Amygdala (tissue), 56 donors: ENCODE measurements at regions not wholly inside any gene's neighbourhood (a gene's known extent, or its start where the extent isn't known, plus 50 kb on each side); places are given as distances from the start of the nearest gene placed in this dataset.
"Not testable (repeated sequence)": the region's sequence is repeated elsewhere in the genome, so short reads cannot be mapped to it uniquely, and the experiment has no call there.

ENCODE experiments used
- DNase-seq, 56 donors: peaks; one replicate each; lab custom pipeline; 2025; lab: John Stamatoyannopoulos, UW

DNA sequence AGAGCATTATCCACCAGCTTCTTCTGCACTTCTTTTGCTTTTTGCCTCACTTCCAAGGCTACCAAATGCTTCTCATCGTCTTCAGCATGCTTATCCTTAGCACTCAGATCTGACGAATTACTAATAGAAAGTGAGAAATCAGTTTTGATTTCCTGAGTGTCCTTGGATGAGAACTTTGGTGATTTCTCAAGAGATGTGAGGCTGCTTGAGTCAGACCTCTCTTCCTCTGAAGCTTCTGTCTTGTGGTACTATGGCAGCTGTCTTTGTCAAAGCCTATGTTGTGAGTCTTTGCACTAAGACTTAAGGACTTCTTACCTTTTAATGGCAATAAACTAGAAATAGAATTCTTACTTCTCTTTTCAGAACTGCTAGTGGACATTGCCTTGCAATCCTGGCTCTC, 169.9 kb downstream of the CPE start:
- no peak for DNase-seq

DNA sequence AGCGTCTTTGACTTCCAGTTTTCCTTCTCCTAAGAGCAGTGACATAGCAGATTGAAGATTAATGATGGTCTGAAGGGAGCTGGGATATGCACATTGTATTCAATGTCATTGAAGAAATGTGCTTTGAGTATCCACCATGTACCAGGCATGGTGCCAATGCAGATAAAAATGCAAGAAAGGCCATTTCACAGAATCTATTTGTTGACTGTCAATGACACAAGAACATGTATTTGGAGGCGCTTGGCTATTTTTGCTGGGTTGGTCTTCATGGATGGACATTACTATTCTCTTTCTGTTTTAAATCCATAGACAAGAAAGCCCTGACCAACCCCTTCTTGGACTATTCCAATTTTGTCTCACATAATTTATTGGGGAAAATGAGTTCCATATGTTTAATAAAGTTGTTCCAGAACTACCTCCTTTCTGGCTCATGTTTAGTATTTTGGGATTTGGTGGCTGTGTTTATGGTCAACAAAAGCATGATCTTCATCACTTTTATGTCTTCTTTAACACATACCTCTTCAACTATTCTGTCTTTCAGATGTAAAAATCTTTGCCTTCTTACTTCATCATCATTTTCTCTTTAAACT, 174.5 kb downstream of the CPE start:
- DNase-seq: no peak

DNA sequence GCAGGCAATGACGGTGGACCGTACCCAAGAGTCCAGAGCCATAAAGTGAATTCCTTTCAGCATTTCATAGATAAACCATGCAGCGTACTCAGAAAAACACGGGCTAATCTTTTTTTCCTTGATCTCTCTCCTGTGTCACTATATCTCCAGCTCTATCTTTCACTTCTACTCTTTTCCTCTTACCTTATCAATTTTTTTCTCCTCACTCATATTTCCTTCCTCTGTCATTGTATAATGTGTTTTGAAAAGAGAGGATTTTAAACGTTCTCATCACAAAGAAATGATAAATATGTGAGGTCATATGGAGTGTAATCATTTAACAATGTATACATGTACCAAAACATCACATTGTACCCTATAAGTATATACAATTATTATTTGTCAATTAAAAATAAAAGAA, 176.5 kb downstream of the CPE start:
- DNase-seq: no peak

DNA sequence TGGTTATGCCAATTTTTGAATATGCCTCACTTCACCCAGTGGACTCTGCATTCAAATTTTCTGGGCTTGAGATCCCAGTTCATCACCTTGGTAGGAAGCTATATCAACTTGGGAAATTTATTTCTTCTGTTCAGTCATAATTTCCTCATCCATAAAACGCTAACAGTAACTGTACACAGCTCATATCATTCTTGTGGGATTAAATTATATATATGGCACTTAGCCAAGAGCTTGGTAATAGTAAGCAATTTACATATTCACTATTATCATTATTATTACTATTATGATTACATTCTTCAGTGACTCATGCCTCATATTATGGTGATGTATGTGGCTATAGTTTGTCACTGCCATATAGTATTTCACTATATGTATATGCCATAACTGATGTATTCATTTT, 177.6 kb downstream of the CPE start:
- no peak for DNase-seq

DNA sequence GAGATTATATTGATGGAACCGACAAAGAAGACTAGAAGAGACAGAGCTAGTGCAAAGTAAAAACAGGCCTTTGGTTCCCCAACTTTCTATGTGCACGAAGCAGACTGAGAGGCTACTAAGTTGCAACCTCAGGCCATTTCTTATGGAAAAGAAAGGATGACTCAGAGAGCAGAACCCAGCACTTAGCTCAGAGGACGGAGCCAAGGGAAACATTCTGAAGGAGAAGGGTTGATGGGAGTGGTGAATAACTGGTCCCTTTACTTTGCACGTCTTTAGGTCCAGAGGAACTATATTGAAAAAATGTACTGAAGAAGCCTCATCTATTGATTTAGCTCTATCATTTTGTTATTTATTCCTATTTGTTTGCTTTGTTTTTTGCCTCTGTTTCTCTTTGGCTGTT, 182.1 kb downstream of the CPE start:
- no peak for DNase-seq

DNA sequence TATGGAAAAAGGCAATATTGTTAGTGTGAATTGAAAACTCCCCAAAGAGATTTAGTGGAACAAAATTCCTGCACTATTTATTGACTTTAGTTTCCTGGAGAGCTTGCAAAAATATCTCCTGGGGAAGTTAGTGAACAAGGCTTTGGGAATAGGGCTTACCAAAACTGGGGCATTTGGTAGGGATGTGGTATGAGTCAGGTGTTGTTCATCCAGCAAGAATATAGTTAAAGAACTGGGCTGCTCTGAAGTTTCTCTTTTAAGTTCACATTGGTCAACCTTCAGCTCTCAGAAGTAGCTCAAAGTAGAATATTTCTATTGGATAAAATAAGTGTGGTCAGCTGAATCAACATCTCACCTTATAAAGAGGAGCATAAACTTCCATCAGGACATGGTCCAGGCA, 185.0 kb downstream of the CPE start:
- no peak for DNase-seq

DNA sequence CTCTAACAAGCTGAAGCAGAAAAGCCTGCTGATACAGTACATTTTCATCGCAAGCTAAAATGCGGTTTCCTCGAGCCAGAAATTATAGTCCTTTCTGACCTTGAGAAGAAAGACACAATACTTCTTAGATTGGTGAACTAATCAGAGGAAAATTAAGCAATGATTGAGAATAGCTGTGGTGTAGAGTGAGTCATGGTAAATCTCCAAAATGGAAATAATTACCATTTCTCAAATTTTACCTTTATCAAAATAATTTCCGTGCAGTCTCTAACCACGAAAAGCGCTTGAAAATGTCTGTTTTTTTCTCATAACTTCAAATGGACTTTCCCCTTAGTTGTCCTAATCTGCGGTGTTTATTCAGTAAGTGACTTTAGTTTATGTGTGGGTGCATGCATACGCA, 190.2 kb downstream of the CPE start:
- DNase-seq: no peak

DNA sequence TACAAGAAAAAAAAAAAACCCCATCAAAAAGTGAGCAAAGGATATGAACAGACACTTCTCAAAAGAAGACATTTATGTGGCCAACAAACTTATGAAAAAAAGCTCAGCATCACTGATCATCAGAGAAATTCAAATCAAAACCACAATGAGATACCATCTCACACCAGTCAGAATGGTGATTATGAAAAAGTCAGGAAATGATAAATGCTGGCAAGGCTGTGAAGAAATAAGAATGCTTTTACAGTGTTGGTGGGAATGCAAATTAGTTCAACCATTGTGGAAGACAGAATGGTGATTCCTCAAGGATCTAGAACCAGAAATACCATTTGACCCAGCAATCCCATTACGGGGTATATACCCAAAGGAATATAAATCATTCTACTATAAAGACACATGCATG, 192.7 kb downstream of the CPE start:
- not testable (repeated sequence) for DNase-seq

DNA sequence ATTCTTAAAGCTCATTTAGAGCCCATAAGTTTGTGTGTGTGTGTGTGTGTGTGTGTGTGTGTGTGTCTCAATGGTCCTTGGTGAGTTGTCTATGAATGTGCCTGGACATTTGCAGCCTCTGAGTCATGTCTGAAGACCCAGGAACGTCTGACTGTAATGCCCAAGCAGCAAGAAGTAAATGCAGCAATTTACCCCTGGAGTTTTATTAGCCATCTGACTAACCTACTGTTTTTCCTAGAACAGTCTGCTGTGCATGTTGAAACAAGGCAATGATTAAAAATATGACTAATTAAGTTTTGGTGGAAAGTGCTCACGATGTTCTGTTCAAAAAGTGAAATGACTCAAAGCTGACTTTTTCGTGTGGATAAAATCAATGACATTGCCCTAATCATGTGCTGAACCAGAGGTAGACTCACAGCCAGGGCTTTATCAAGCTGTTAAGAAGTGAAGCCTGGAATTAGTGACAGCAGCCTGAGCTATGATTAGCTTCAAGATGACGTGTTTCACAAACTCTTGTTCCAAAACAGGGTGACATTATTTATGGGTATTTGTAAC, 201.6 kb downstream of the CPE start:
- DNase-seq: peak in 1 of 56 donors; percentile 5

DNA sequence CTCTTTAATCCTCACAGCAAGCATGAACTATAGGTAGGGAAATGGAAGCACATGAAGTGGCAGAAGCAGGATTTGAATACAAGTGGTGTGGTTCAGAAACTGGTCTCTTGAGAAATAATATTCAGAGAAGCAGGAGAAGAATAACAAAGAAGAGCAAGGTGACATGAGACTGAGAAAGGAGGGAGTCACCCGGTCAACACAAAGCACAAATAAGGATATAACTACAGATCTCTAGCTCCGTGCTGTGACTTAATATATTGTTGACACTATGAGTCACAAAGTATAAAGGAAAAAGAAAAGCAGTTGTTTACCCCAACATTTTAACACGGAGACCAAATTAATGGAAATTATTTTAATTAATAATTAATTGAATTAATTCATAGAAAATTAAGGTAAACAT, 204.5 kb downstream of the CPE start:
- no peak for DNase-seq

DNA sequence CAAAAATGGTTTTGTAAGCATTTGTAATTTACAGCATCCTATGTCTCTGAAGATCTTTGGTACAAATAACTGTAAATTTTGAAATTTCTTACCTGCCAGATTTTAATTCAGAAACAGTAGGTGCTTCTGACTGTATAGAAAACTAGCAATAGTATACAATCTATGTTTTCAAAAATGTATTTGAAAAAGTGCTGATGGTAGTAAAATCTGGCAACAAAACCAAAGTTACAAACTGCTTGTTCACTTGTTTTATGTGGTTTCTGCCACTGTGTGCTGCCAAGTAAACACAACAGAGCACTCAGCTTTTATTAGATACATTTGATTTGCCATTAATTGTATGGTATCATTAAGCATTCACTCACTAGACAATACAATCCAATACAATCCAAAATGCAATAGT, 206.1 kb downstream of the CPE start:
- no peak for DNase-seq

DNA sequence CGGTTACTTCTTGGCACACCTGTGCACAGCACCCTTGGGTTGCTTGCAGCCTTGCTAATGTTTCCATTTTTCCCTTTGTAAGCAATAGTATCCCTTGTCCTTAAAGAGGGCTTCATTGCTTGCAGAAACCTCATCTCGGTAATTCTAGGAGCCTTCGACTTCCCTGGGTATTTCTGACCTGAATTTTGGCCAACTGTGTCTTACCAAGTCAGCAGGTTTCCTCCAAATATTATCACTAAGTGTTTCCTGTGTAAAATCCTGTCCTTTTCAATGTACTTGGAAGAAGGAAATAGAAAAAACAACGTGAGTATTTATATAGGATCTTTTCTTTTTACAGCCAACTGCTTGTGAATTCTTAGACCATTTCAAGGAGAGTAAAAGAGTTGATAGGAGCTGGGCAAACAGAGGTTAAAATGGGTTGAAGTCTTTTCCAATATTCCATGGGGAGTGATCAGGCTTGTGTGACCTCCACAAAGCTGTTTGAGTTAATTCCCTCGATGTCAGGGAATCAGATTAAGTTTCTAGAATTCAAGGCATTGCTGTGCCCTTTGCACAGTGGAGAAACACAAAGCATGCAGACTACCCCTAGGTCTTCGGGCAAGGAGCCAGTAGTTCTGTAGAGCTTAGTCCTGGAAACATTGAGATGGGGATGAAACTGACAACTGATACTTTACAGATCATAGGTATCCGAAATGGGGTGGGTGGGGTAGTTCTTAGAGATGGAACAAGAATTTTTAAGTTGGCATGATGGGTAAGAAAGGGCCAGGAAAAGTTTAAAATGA, 209.9 kb downstream of the CPE start:
- no peak for DNase-seq

DNA sequence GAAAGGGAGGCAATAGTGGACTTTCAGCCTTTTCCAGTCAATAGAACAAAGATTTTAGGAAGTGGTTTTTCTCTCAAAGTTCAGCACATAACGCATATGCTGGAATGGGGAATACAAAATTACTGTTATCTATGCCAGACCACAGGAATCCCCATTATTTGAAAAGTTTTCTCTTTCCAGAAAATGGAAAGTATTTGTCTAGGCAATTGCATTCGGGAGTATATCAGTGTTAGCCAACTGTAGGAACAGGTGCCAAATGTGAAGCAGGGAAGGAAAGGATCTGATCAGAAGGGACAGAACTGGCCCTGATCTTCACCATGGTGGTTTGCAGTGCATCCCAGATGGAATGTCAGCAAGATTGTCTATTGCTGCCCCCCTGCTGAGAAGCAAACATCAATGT, 213.6 kb downstream of the CPE start:
- no peak for DNase-seq

DNA sequence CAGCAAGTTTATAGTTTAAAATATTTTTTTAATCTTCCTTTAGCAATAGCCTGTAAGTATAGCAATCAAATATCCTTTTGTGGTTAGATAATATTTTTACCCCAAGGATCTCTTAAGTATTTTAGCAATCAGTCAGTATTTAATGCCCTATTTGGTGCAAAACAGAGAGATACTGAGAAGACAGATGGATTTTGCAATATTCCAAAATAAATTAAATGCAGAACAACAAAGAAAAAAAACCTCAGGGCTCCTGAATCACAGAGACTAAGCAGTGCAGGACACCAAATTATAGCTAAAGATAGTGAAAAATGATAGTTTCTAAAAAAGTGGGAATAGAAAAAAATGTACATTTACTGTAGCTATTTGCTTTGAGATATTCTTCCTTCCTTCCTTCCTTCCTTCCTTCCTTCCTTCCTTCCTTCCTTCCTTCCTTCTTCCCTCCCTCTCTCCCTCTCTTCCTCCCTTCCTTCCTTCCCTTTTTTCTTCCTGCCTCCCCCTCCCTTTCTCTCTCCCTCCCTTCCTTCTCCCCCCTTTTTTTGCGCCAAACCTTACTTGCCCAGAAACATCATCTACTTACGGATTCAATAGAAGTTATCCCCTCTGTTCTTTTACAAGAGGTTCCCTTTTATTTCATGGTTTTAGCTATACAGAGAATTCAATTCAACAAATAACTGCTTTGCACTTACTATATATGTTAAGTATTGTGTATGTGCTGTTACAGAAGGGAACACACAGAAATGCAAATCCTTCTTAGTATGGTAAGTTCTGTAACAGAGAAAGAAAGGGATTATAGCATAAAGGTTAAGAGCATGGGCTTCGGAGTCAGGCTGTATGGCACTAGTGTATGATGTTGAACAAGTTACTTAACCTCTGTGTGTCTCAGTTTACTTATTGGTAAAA, 219.0 kb downstream of the CPE start:
- no peak for DNase-seq

DNA sequence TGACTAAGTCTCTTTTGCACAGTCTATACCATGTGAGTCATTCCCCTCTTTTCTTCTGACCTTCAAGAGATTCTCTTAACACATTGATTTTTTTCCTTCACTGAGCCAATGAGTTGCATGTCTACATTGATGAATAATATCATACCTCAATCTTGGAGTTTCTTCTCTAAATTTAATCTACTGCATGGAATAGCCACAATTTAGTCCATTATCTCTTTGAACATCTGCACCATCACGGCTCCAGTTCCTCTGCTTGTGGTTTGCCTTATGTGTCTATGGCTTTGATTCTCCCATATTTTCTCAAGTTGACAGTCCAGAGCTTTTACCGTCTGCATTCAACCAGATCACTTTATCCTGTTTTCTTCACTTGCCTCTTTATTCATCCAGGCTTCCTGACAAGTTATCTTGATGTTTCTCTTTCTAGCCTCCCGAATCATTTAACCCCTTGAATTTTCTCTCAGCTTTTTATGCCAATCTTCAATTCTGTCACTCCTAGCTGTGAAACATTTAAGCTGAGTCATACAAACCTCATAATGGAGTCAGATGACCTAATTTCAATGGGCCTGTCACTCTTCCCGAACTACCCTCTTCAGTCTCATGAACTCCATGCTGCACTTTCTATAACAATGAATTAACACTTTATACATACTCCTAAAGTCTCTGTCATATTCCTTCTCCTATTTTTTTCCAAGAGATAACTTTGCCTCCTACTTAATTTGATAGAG, 222.3 kb downstream of the CPE start:
- no peak for DNase-seq

DNA sequence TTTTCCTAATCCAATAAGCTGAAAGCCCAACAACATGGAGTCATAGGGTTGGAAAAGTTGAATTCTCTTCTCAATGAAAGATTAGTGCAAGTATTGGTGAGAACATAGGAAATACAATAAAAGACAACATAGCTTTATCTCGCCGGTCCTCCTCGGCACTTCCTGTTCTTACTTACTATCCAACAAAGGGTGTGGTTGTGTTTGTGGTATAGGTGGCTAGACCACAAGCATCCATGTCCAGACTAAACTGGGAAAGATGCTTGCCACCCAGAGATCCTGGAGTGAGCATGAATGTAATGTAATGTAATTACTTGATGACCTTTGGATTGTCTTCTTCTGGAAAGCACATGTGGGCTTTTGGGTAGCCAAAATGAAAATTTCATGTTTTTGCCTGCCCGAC, 223.8 kb downstream of the CPE start:
- DNase-seq: no peak

DNA sequence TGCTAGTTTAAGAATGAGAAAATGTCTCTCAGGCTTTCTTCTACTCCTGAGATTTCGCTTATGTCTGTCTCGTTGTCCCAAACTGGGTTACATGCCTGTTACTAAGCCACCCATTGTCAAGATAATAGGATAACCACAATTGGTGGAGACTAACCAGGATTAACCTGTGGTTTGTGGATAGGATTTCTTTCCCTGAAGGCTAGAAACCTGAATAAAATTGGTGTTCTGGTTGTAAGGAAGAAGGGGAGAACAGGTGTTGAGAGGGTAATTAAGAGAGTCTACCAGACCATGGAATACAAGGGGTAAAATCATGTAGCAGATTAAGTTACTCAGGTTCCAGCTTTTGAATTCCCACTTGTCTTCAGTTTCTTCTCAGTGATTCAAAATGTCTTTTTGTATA, 225.4 kb downstream of the CPE start:
- no peak for DNase-seq

DNA sequence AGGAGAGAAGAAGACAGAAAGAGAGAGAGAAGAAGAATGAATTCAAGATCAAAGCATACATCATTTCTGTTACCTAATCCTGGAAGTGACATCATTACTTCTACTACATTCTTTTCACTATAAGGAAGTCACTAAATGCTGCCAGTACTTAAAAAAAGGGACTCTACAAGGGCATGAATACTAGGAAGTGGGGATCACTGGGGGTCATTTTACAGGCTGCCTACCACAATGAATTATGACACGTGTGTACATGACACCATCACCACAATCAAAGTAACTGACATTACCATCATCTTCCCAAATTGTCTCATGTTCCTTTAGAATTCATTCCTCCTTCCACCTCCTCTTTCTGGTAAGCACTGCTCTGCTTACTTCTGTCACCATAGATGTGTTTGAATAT, 227.0 kb downstream of the CPE start:
- no peak for DNase-seq

DNA sequence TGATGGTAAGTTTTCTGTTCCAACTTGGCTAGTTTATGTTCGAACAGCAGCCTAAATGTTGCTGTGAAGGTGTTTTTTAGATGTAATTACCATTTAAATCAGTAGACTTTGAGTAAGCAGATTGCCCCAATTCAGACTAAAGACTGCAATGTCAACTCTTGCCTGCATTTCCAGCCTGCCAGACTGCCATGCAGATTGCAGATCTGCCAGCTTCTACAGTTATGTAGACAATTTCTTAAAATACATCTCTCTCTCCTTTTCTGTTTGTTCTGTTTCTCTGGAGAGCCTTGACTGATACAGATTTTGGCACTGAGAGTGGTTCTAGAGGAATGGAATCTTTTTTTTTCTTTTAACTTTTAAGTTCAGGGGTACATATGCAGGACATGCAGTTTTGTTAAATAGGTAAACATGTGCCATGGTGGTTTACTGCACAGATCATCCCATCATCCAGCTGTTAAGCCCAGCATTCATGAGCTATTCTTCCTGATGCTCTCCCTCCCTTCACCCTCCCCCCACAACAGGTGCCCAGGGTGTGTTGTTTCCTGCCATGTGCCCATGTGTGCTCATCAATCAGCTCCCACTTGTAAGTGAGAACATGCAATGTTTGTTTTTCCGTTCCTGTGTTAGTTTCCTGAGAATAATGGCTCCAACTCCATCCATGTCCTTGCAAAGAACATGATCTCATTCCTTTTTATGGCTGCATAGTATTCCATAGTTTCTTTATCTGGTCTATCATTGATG, 227.8 kb downstream of the CPE start:
- DNase-seq: no peak

DNA sequence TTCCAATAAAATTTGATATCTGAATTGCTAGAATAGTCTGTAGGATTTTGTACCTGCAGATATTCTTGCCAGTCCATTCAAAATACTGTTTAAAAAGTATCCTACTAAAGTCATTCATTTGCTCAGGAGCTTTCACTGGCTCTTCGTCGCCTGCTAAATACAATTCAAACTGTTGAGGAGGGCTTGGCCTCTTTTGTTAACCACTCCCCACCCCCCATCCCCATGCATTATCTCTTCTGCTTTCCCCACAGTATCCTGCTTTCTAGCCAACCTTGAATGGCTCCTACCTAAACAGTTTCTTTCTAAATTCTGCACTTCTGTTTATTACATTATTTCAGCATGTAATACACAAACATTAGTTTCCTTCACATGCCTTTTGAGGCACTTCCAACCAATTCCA, 230.8 kb downstream of the CPE start:
- DNase-seq: no peak
